ENCODE measurements at regions not wholly inside any gene's neighbourhood (a gene's known extent, or its start where the extent isn't known, plus 50 kb on each side); places are given as distances from the start of the nearest gene placed in this dataset.

GRCh38 chr1:80841261-80841660, 959.5 kb upstream of the ADGRL2 start:
- H3K27ac ChIP-seq = no peak overlapping the region
- H3K27me3 ChIP-seq = no peaks in the 10 kb centered on the region
- H3K4me1 ChIP-seq = no peaks in the 10 kb centered on the region
- TF ChIP-seq CTCF (IDR thresholded peaks at IDR 0.05) = no peak
- intact Hi-C loops (cut with DNase I) = no loop called here
- no peak overlapping the region for H3K4me3 ChIP-seq
- no peak for DNase-seq
- H3K36me3 ChIP-seq = no peaks in the 10 kb centered on the region
- no peak for ATAC-seq
- no peaks in the 10 kb centered on the region for H3K9me3 ChIP-seq

GRCh38 chr1:80837066-80837465, 963.7 kb upstream of the ADGRL2 start:
- TF ChIP-seq CTCF (IDR thresholded peaks at IDR 0.05) = no peak
- Histone ChIP-seq H3K27ac (no peak overlapping the region), H3K4me1 (no peaks in the 10 kb centered on the region), H3K4me3 (no peak overlapping the region), H3K36me3 (no peaks in the 10 kb centered on the region), H3K9me3 (no peaks in the 10 kb centered on the region), H3K27me3 (no peaks in the 10 kb centered on the region)
- DNase-seq = no peak
- ATAC-seq = no peak
- intact Hi-C loops (cut with DNase I) = no loop called here

GRCh38 chr1:80836505-80836904, 964.2 kb upstream of the ADGRL2 start:
- DNase-seq = no peak
- no peak overlapping the region for H3K27ac ChIP-seq
- no peak for ATAC-seq
- no peaks in the 10 kb centered on the region for H3K36me3 ChIP-seq
- intact Hi-C loops (cut with DNase I) = no loop called here
- H3K27me3 ChIP-seq = no peaks in the 10 kb centered on the region
- H3K4me1 ChIP-seq = no peaks in the 10 kb centered on the region
- no peak for TF ChIP-seq CTCF (IDR thresholded peaks at IDR 0.05)
- no peaks in the 10 kb centered on the region for H3K9me3 ChIP-seq
- H3K4me3 ChIP-seq = no peak overlapping the region

GRCh38 chr1:80827666-80828065, 973.1 kb upstream of the ADGRL2 start:
- no peak for DNase-seq
- Histone ChIP-seq H3K36me3 (no peaks in the 10 kb centered on the region), H3K27ac (no peak overlapping the region), H3K9me3 (no peaks in the 10 kb centered on the region), H3K27me3 (no peaks in the 10 kb centered on the region), H3K4me3 (no peak overlapping the region), H3K4me1 (no peaks in the 10 kb centered on the region)
- intact Hi-C loops (cut with DNase I) = no loop called here
- TF ChIP-seq CTCF (IDR thresholded peaks at IDR 0.05) = no peak
- ATAC-seq = no peak

- Histone ChIP-seq H3K9me3 (no peaks in the 10 kb centered on the region), H3K27ac (no peak overlapping the region), H3K27me3 (no peaks in the 10 kb centered on the region), H3K36me3 (no peaks in the 10 kb centered on the region), H3K4me3 (no peak overlapping the region), H3K4me1 (no peaks in the 10 kb centered on the region)
- TF ChIP-seq CTCF (IDR thresholded peaks at IDR 0.05) = no peak
- ATAC-seq (no peak), DNase-seq (no peak)
- intact Hi-C loops (cut with DNase I) = no loop called here
These were observed 975.7 kb upstream of the ADGRL2 start for GRCh38 chr1:80825067-80825466.

- no peak overlapping the region for H3K4me3 ChIP-seq
- no peaks in the 10 kb centered on the region for H3K36me3 ChIP-seq
- H3K27me3 ChIP-seq = no peaks in the 10 kb centered on the region
- H3K9me3 ChIP-seq = no peaks in the 10 kb centered on the region
- intact Hi-C loops (cut with DNase I) = no loop called here
- no peaks in the 10 kb centered on the region for H3K4me1 ChIP-seq
- ATAC-seq (no peak), DNase-seq (no peak)
- TF ChIP-seq CTCF (IDR thresholded peaks at IDR 0.05) = no peak
- H3K27ac ChIP-seq = no peak overlapping the region
These were observed 982.5 kb upstream of the ADGRL2 start for GRCh38 chr1:80818211-80818610.
